ENCODE measurements at regions not wholly inside any gene's neighbourhood (a gene's known extent, or its start where the extent isn't known, plus 50 kb on each side); places are given as distances from the start of the nearest gene placed in this dataset.

DNA sequence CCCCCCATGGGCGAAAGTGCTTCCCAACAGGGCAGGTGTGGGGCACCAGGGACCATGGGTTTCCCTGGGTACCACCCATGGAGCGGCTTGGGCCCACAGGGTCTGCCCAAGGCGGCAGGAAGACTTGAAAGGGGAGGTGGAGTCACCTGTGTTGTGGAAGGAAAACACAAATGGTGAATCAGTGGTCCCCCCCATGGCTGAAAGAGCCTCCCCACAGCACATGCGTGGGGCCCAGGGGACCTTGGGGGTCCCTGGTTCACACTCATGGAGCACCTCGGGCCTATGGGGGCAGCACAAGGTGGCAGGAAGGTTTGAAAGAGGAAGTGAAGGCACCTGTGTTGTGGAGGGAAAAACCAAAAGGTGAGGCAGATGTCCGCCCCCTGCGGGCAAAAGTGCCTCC lies 581.9 kb downstream of the ALG10 start:
- no peak overlapping the region for H3K4me3 Mint-ChIP-seq (ENCODE audit: unreplicated experiment)
- no peak for TF ChIP-seq CTCF (IDR thresholded peaks at IDR 0.05; ENCODE audit: insufficient read depth in 1 of 2, low read depth in 1 of 2, low read length in 1 of 2, severe bottlenecking in 1 of 2, unreplicated experiment in 1 of 2)
- H3K4me3 ChIP-seq (ENCODE audit: low read depth, low read length) = no peak overlapping the region
- no peaks in the 10 kb centered on the region for H3K4me1 Mint-ChIP-seq (ENCODE audit: low read depth, unreplicated experiment)
- intact Hi-C loops (cut with micrococcal nuclease; ENCODE audit: unreplicated experiment) = no loop called here
- no peaks in the 10 kb centered on the region for H3K27me3 Mint-ChIP-seq (ENCODE audit: insufficient read depth, unreplicated experiment)
- peaks cover 65% of the 10 kb centered on the region for H3K9me3 ChIP-seq
- no peak for DNase-seq
- no TSS peak for BruUV-seq (replicated peaks)
- no peaks in the 10 kb centered on the region; the same call in 1 of the 2 replicates for H3K27me3 ChIP-seq (replicated peaks; ENCODE audit: control insufficient read depth, insufficient read depth, low read length)
- H3K36me3 Mint-ChIP-seq (ENCODE audit: insufficient read depth, unreplicated experiment) = peaks cover 5% of the 10 kb centered on the region
- ChIA-PET POLR2A (no interaction called here), CTCF (no interaction called here)
- no peaks in the 10 kb centered on the region for H3K36me3 ChIP-seq (ENCODE audit: control insufficient read depth, insufficient read depth, low read length)
- no peak overlapping the region for H3K27ac Mint-ChIP-seq (ENCODE audit: unreplicated experiment)
- peaks cover 64% of the 10 kb centered on the region for H3K9me3 Mint-ChIP-seq (ENCODE audit: unreplicated experiment)
- H3K4me1 ChIP-seq = no peaks in the 10 kb centered on the region

DNA sequence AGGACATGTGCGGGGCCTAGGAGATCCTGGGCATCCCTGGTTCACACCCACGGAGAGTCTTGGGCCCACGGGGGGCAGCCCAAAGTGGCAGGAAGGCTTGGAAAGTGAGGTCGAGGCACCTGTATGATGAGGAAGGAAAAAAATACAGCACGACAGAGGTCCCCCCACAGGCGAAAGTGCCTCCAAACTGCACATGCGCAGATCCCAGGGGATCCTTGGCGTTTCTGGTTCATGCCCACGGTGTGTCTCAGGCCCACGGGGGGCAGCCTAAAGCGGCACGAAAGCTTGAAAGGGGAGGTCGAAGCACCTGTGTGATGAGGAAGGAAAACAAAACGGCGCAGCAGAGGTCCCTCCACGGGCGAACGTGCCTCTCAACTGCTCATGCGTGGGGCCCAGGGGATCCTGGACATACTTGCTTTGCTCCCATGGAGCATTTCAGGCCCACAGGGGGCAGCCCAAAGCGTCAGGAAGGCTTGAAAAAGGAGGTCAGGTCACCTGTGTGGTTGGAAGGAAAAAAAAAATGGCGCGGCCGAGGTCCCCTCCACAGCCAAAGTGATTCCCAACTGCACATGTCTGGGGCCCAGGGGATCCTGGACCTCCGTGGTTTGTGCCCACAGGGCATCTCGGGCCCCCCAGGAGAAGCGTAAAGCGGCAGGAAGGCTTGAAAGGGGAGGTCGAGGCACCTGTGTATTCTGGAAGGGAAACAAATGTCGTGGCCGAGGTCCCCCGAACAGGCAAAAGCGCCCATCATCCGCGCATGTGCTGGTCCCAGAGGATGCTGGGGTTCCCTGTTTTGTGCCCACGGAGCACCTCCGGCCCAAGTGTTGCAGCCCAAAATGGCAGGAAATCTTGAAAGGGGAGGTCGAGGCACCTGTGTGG lies 582.6 kb downstream of the ALG10 start:
- CTCF ChIA-PET = no interaction called here
- Mint-ChIP-seq H3K9me3 (ENCODE audit: unreplicated experiment) (peaks cover 64% of the 10 kb centered on the region), H3K27ac (ENCODE audit: unreplicated experiment) (no peak overlapping the region), H3K36me3 (ENCODE audit: insufficient read depth, unreplicated experiment) (peaks cover 5% of the 10 kb centered on the region), H3K27me3 (ENCODE audit: insufficient read depth, unreplicated experiment) (no peaks in the 10 kb centered on the region), H3K4me1 (ENCODE audit: low read depth, unreplicated experiment) (no peaks in the 10 kb centered on the region), H3K4me3 (ENCODE audit: unreplicated experiment) (no peak overlapping the region)
- peaks cover 59% of the 10 kb centered on the region for H3K9me3 ChIP-seq
- intact Hi-C loops (cut with micrococcal nuclease; ENCODE audit: unreplicated experiment) = no loop called here
- H3K4me3 ChIP-seq (ENCODE audit: low read depth, low read length) = no peak overlapping the region
- DNase-seq = no peak
- no peaks in the 10 kb centered on the region; the same call in 1 of the 2 replicates for H3K27me3 ChIP-seq (replicated peaks; ENCODE audit: control insufficient read depth, insufficient read depth, low read length)
- POLR2A ChIA-PET = no interaction called here
- no peaks in the 10 kb centered on the region for H3K36me3 ChIP-seq (ENCODE audit: control insufficient read depth, insufficient read depth, low read length)
- H3K4me1 ChIP-seq = no peaks in the 10 kb centered on the region
- TF ChIP-seq CTCF (IDR thresholded peaks at IDR 0.05; ENCODE audit: insufficient read depth in 1 of 2, low read depth in 1 of 2, low read length in 1 of 2, severe bottlenecking in 1 of 2, unreplicated experiment in 1 of 2) = no peak
- no TSS peak for BruUV-seq (replicated peaks)

GRCh38 chr12:34605510-34605887 lies 583.2 kb downstream of the ALG10 start:
- H3K27ac Mint-ChIP-seq (ENCODE audit: unreplicated experiment) = no peak overlapping the region
- Histone ChIP-seq H3K4me3 (ENCODE audit: low read depth, low read length) (no peak overlapping the region), H3K4me1 (no peaks in the 10 kb centered on the region), H3K27me3 (replicated peaks; ENCODE audit: control insufficient read depth, insufficient read depth, low read length) (no peaks in the 10 kb centered on the region; the same call in 1 of the 2 replicates), H3K36me3 (ENCODE audit: control insufficient read depth, insufficient read depth, low read length) (no peaks in the 10 kb centered on the region), H3K9me3 (peaks cover 55% of the 10 kb centered on the region)
- no peaks in the 10 kb centered on the region for H3K4me1 Mint-ChIP-seq (ENCODE audit: low read depth, unreplicated experiment)
- peaks cover 64% of the 10 kb centered on the region for H3K9me3 Mint-ChIP-seq (ENCODE audit: unreplicated experiment)
- no TSS peak for BruUV-seq (replicated peaks)
- peaks cover 5% of the 10 kb centered on the region for H3K36me3 Mint-ChIP-seq (ENCODE audit: insufficient read depth, unreplicated experiment)
- POLR2A ChIA-PET = no interaction called here
- H3K4me3 Mint-ChIP-seq (ENCODE audit: unreplicated experiment) = no peak overlapping the region
- intact Hi-C loops (cut with micrococcal nuclease; ENCODE audit: unreplicated experiment) = no loop called here
- CTCF ChIA-PET = no interaction called here
- H3K27me3 Mint-ChIP-seq (ENCODE audit: insufficient read depth, unreplicated experiment) = no peaks in the 10 kb centered on the region
- TF ChIP-seq CTCF (IDR thresholded peaks at IDR 0.05; ENCODE audit: insufficient read depth in 1 of 2, low read depth in 1 of 2, low read length in 1 of 2, severe bottlenecking in 1 of 2, unreplicated experiment in 1 of 2) = no peak
- no peak for DNase-seq

All from Caco-2 (cell line).